ENCODE measurements at regions not wholly inside any gene's neighbourhood (a gene's known extent, or its start where the extent isn't known, plus 50 kb on each side); places are given as distances from the start of the nearest gene placed in this dataset.

- TF ChIP-seq EZH2 (IDR thresholded peaks at IDR 0.05; ENCODE audit: insufficient read depth, low read length) (no peak), CTCF (IDR thresholded peaks at IDR 0.05; ENCODE audit: insufficient read depth, low read depth, low read length) (no peak)
These were observed 1190.1 kb upstream of the FAM98A start for GRCh38 chr2:34789169-34789568.
